HL-60 (cell line): ENCODE measurements at regions not wholly inside any gene's neighbourhood (a gene's known extent, or its start where the extent isn't known, plus 50 kb on each side); places are given as distances from the start of the nearest gene placed in this dataset.

Experiments used
- DNase-seq, 2 experiments: peaks; one replicate each; pipeline ENCODE4 v3.0.0-alpha.2; 2010 to 2020; ENCODE audit warnings: low read depth in 1 of 2, low spot score in 1 of 2
- H3K27ac ChIP-seq: fragments of 250-450 bp; sonication (Bioruptor Pico); replicated peaks from 2 replicates; pipeline ENCODE4 v1.5.1; 2020; ENCODE audit warnings: mild to moderate bottlenecking, moderate library complexity
- H3K27me3 ChIP-seq: fragments of 250-450 bp; sonication (Bioruptor Pico); 2 replicates; pipeline ENCODE4 v1.5.1; 2021; ENCODE audit warnings: mild to moderate bottlenecking, moderate library complexity; ENCODE audit not compliant: insufficient read depth, poor library complexity, severe bottlenecking
- H3K4me3 ChIP-seq: replicated peaks from 2 replicates; pipeline ENCODE4 v1.5.1; 2011; ENCODE audit warnings: mild to moderate bottlenecking, control low read depth, low read length; ENCODE audit not compliant: insufficient read depth
- GABPA ChIP-seq: IDR thresholded peaks from 2 replicates; pipeline ENCODE4 v1.6.1; 2012; ENCODE audit warnings: low read depth
- POLR2AphosphoS5 ChIP-seq: IDR thresholded peaks from 2 replicates; pipeline ENCODE4 v1.6.1; 2012; ENCODE audit warnings: low read depth
- SPI1 ChIP-seq: IDR thresholded peaks from 2 replicates; pipeline ENCODE4 v1.6.1; 2012; ENCODE audit warnings: low read depth, mild to moderate bottlenecking, borderline replicate concordance
- TF ChIP-seq, protein P1 (sequence below): IDR thresholded peaks from 2 replicates; pipeline ENCODE4 v1.6.1; 2012; ENCODE audit warnings: low read depth; ENCODE audit not compliant: insufficient replicate concordance
- TF ChIP-seq, protein P2 (sequence below): IDR thresholded peaks from one replicate; pipeline ENCODE4 v1.5.1; 2011; ENCODE audit warnings: low read length, control low read depth, inconsistent platforms; ENCODE audit not compliant: insufficient read depth

DNA sequence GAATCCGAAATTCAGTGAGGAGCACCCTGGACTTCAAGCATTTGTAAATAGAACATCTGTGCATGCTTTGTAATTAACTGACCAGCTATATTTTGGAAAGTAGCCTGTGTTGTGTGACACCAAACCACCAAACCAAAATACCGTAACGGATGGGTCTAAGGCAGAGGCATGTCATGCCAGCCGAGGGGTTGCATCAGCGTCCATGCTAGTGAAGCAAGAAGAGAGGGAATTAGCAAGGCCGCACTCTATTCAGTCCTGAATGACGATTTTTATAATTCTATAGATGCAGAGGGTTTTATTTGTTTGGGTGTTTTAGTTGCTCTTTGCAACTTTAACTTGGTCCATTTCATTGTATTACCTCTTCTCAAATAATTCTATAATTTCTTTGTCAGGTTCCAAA, 116.8 kb upstream of the SMYD2 start:
- no peak for DNase-seq
- Histone ChIP-seq H3K27me3 (peaks cover 5% of the 10 kb centered on the region), H3K27ac (no peak overlapping the region), H3K4me3 (no peak overlapping the region)
- no peak for TF ChIP-seq GABPA
- TF ChIP-seq, protein P1, sequence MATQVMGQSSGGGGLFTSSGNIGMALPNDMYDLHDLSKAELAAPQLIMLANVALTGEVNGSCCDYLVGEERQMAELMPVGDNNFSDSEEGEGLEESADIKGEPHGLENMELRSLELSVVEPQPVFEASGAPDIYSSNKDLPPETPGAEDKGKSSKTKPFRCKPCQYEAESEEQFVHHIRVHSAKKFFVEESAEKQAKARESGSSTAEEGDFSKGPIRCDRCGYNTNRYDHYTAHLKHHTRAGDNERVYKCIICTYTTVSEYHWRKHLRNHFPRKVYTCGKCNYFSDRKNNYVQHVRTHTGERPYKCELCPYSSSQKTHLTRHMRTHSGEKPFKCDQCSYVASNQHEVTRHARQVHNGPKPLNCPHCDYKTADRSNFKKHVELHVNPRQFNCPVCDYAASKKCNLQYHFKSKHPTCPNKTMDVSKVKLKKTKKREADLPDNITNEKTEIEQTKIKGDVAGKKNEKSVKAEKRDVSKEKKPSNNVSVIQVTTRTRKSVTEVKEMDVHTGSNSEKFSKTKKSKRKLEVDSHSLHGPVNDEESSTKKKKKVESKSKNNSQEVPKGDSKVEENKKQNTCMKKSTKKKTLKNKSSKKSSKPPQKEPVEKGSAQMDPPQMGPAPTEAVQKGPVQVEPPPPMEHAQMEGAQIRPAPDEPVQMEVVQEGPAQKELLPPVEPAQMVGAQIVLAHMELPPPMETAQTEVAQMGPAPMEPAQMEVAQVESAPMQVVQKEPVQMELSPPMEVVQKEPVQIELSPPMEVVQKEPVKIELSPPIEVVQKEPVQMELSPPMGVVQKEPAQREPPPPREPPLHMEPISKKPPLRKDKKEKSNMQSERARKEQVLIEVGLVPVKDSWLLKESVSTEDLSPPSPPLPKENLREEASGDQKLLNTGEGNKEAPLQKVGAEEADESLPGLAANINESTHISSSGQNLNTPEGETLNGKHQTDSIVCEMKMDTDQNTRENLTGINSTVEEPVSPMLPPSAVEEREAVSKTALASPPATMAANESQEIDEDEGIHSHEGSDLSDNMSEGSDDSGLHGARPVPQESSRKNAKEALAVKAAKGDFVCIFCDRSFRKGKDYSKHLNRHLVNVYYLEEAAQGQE: no peak
- no peak for TF ChIP-seq SPI1
- TF ChIP-seq, protein P2, sequence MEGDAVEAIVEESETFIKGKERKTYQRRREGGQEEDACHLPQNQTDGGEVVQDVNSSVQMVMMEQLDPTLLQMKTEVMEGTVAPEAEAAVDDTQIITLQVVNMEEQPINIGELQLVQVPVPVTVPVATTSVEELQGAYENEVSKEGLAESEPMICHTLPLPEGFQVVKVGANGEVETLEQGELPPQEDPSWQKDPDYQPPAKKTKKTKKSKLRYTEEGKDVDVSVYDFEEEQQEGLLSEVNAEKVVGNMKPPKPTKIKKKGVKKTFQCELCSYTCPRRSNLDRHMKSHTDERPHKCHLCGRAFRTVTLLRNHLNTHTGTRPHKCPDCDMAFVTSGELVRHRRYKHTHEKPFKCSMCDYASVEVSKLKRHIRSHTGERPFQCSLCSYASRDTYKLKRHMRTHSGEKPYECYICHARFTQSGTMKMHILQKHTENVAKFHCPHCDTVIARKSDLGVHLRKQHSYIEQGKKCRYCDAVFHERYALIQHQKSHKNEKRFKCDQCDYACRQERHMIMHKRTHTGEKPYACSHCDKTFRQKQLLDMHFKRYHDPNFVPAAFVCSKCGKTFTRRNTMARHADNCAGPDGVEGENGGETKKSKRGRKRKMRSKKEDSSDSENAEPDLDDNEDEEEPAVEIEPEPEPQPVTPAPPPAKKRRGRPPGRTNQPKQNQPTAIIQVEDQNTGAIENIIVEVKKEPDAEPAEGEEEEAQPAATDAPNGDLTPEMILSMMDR: no peak
- no peak for TF ChIP-seq POLR2AphosphoS5

DNA sequence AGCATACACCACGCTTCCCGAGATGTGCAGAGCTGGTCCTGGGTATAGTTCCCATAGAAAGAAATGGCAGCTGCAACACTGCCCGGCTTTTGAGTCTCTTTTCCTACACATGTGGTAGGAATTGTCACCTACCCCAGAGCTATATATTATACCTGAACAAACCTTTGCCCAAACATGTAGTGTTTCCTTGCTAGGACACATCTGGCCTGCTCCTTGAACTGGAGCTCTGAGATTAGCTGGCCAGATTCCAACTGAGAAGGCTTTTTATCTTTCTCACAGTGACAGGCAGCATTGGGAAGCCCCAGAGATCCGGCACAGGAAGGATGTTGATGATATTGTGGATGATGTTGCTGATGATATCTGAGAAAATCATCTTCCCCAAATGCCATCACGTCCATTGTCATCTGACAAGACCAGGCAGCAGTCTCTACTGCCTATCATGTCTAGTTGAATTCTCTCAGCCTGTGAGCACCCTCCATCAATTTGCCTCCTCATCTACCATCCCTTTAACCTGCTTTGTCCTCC, 115.0 kb upstream of the SMYD2 start:
- H3K27ac ChIP-seq: no peak overlapping the region
- peaks cover 5% of the 10 kb centered on the region for H3K27me3 ChIP-seq
- no peak for DNase-seq
- H3K4me3 ChIP-seq: no peak overlapping the region
- TF ChIP-seq, protein P1: no peak
- TF ChIP-seq, protein P2: no peak
- TF ChIP-seq GABPA (no peak), POLR2AphosphoS5 (no peak), SPI1 (no peak)

DNA sequence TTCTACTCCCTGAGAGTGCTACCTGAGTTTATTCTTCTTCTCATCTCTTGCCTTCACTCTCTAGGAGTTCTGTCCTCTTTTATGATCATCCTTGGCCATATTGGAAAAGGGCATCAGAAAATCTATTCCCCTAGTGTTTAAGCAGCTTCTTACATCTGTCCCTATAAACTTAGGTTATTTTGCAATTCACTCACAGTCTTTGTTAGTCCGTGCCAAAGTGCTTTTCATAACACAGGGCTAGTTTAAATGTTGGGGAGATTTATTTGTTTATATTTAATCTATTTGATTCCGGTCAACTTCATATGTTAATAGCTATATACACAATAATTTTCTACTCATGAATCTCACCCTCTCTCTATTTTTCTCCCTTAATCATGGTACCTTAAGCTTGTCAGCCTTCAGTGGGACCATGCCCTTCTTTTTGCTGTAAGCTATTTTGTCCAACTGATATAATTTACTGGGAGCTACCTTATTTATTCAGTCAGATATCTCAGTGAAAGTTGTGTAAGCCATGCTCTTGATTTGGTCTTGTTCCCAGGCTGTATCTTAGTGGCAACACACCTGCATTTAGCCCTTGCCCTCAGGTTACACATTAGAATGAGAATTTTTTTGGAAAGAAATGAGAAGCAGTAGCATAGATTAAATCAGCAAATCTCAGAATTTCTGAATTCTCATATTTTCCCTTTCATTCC, 106.3 kb upstream of the SMYD2 start:
- TF ChIP-seq, protein P2: no peak
- TF ChIP-seq, protein P1: no peak
- TF ChIP-seq GABPA: no peak
- no peak for TF ChIP-seq POLR2AphosphoS5
- TF ChIP-seq SPI1: no peak
- no peak for DNase-seq
- no peak overlapping the region for H3K27ac ChIP-seq
- no peaks in the 10 kb centered on the region for H3K27me3 ChIP-seq
- no peak overlapping the region for H3K4me3 ChIP-seq
